ENCODE measurements at regions not wholly inside any gene's neighbourhood (a gene's known extent, or its start where the extent isn't known, plus 50 kb on each side); places are given as distances from the start of the nearest gene placed in this dataset.
A peak's percentile ranks its signal among the peaks of the same experiment; 100 is the strongest.

DNA sequence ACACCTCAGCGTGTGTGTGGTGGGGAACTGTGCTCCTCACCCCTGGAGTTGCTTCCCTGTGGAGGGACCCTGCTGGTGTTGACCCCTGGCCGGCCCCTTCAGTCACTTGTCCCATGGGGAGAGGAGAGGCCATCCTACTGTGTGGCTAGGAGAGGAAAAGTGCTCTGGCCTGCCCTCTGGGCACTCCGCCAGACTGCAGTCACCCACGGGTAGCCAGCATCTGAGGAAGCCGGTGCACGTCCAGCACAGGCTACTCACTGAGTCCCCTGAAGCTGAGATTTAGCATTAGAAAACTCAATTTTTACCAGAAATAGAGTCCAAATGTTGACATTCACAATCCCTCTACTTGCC is 211.5 kb upstream of the RAB6C start (continued):
- TF ChIP-seq ARID4B (CRISPR knock-in tag; IDR thresholded peaks at IDR 0.05; ENCODE audit: borderline replicate concordance), result no peak
- TF ChIP-seq, protein P1, sequence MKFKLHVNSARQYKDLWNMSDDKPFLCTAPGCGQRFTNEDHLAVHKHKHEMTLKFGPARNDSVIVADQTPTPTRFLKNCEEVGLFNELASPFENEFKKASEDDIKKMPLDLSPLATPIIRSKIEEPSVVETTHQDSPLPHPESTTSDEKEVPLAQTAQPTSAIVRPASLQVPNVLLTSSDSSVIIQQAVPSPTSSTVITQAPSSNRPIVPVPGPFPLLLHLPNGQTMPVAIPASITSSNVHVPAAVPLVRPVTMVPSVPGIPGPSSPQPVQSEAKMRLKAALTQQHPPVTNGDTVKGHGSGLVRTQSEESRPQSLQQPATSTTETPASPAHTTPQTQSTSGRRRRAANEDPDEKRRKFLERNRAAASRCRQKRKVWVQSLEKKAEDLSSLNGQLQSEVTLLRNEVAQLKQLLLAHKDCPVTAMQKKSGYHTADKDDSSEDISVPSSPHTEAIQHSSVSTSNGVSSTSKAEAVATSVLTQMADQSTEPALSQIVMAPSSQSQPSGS (CRISPR knock-in tag; IDR thresholded peaks at IDR 0.05; ENCODE audit: borderline replicate concordance, low read depth), result no peak
- TF ChIP-seq PREB (CRISPR knock-in tag; IDR thresholded peaks at IDR 0.05; ENCODE audit: borderline replicate concordance), result no peak
- no peak for TF ChIP-seq CREB1 (CRISPR knock-in tag; IDR thresholded peaks at IDR 0.05)
- no peak for TF ChIP-seq CREM (CRISPR knock-in tag; IDR thresholded peaks at IDR 0.05)

DNA sequence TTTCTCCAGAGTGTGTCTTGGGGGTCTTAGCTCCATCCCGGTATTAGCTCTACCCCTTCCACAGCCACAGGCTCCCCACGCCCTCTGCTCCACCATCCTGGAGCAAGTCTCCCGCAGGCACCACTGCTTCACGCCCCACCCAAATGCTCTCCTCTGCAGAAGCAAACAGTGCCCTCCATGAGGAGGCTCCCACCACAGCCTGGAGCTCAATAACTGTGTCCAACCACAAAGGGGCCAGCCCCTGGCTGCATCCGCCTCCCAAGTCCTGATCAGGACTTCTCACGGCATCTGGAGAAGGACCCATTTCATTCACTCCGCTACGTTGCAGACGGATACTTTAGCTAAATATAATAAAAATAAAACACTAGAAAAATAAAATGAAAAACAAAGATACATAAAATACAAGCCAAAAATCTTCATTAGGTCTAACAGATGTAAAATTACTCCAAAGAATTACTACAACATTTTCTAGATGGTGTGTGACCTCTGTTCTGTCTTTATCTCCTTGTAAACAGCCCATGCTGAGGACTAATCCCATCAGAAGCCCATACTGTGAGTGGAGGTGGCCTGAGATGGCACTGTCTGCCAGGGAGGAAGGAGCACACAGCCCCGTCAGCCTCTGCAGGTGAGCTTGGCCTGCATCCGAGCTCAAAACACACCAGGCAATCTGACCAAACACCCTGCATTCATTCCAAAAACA is 210.8 kb upstream of the RAB6C start:
- Mint-ChIP-seq H3K27ac (no peak overlapping the region), H3K4me3 (no peak overlapping the region)
- POLR2A ChIA-PET, result no interaction called here

GRCh38 chr2:129769185-129769991 is 210.1 kb upstream of the RAB6C start:
- ChIA-PET POLR2A (no interaction called here), CTCF (interaction anchor here (0.7 to 1.0 kb wide), 2 partner anchors 143 to 182 kb away, joined by 3 to 5 read pairs; no protein-coding TSS in a partner anchor)
- ATAC-seq (no peak), DNase-seq (ENCODE audit: low spot score) (no peak)
- H3K4me1 Mint-ChIP-seq, result no peaks in the 10 kb centered on the region
- H3K9me3 Mint-ChIP-seq, result peaks cover 14% of the 10 kb centered on the region
- TF ChIP-seq, protein P2, sequence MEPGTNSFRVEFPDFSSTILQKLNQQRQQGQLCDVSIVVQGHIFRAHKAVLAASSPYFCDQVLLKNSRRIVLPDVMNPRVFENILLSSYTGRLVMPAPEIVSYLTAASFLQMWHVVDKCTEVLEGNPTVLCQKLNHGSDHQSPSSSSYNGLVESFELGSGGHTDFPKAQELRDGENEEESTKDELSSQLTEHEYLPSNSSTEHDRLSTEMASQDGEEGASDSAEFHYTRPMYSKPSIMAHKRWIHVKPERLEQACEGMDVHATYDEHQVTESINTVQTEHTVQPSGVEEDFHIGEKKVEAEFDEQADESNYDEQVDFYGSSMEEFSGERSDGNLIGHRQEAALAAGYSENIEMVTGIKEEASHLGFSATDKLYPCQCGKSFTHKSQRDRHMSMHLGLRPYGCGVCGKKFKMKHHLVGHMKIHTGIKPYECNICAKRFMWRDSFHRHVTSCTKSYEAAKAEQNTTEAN (CRISPR knock-in tag; IDR thresholded peaks at IDR 0.05), result no peak
- TF ChIP-seq NFATC4 (CRISPR knock-in tag; IDR thresholded peaks at IDR 0.05), result no peak
- no peak for TF ChIP-seq NFE2L1 (CRISPR knock-in tag; IDR thresholded peaks at IDR 0.05)
- no peak for TF ChIP-seq FOXJ3 (CRISPR knock-in tag; IDR thresholded peaks at IDR 0.05; ENCODE audit: borderline replicate concordance)
- TF ChIP-seq, protein P3, sequence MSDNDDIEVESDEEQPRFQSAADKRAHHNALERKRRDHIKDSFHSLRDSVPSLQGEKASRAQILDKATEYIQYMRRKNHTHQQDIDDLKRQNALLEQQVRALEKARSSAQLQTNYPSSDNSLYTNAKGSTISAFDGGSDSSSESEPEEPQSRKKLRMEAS (CRISPR knock-in tag; IDR thresholded peaks at IDR 0.05), result no peak
- TF ChIP-seq ZNF396 (CRISPR knock-in tag; IDR thresholded peaks at IDR 0.05; ENCODE audit: borderline replicate concordance), result no peak
- no peak overlapping the region for H3K4me3 Mint-ChIP-seq
- H3K27me3 Mint-ChIP-seq (ENCODE audit: low read depth), result no peaks in the 10 kb centered on the region
- peaks cover 4% of the 10 kb centered on the region for H3K36me3 Mint-ChIP-seq
- no peak overlapping the region for H3K27ac Mint-ChIP-seq

More for the DNA sequence above, 210.8 kb upstream of the RAB6C start:
- H3K36me3 Mint-ChIP-seq, result peaks cover 4% of the 10 kb centered on the region
- CTCF ChIA-PET, result interaction anchor here (1.0 to 1.4 kb wide), 2 partner anchors 20 to 182 kb away, joined by 3 to 5 read pairs; no protein-coding TSS in a partner anchor
- no peaks in the 10 kb centered on the region for H3K4me1 Mint-ChIP-seq
- peaks cover 14% of the 10 kb centered on the region for H3K9me3 Mint-ChIP-seq
- no peaks in the 10 kb centered on the region for H3K27me3 Mint-ChIP-seq (ENCODE audit: low read depth)
- ATAC-seq (no peak), DNase-seq (ENCODE audit: low spot score) (no peak)
- TF ChIP-seq, protein P3 (CRISPR knock-in tag; IDR thresholded peaks at IDR 0.05), result no peak
- 0 out of 2 replicates have a peak, but pooled peaks have one; percentile 7 for TF ChIP-seq HMGA2 (CRISPR knock-in tag; IDR thresholded peaks at IDR 0.05)
